A673 (cell line): ENCODE measurements at regions not wholly inside any gene's neighbourhood (a gene's known extent, or its start where the extent isn't known, plus 50 kb on each side); places are given as distances from the start of the nearest gene placed in this dataset.

ENCODE experiments used
- CTCF ChIP-seq: fragments of 300-800, 200-600 bp; sonication (generic); conservative IDR thresholded peaks from 2 replicates; pipeline ENCODE4 v1.5.1; 2017; ENCODE audit warnings: low read depth, mild to moderate bottlenecking, antibody characterized with exemption, low read length, moderate library complexity, mixed read lengths
- EZH2 ChIP-seq: fragments of 200-600 bp; sonication (generic); IDR thresholded peaks from 2 replicates; pipeline ENCODE4 v1.6.1; 2017; ENCODE audit warnings: borderline replicate concordance, low read depth, mild to moderate bottlenecking, mixed read lengths, antibody characterized with exemption, low read length; ENCODE audit not compliant: poor library complexity, severe bottlenecking

GRCh38 chr3:106813742-106814141 lies 563.5 kb upstream of the CCDC54 start:
- TF ChIP-seq CTCF (no peak), EZH2 (no peak)
